ENCODE measurements at regions not wholly inside any gene's neighbourhood (a gene's known extent, or its start where the extent isn't known, plus 50 kb on each side); places are given as distances from the start of the nearest gene placed in this dataset.

- no peaks in the 10 kb centered on the region for H3K27me3 ChIP-seq
- H3K4me2 ChIP-seq, result no peak overlapping the region
- H4K20me1 ChIP-seq, result no peaks in the 10 kb centered on the region
- no peak for TF ChIP-seq Cebpa-rat (IDR thresholded peaks at IDR 0.05)
- H3K4me3 ChIP-seq, result no peak overlapping the region
- H3K36me3 ChIP-seq, result no peaks in the 10 kb centered on the region
- H3K27ac ChIP-seq, result no peak overlapping the region
- no peak overlapping the region for H3K9ac ChIP-seq
- H3K9me3 ChIP-seq, result no peaks in the 10 kb centered on the region
- H3K4me1 ChIP-seq, result no peaks in the 10 kb centered on the region
Observed at GRCh38 chr16:51881731-51882130, 665.2 kb downstream of the TOX3 start.

GRCh38 chr16:51880776-51881175, 666.2 kb downstream of the TOX3 start:
- Histone ChIP-seq H3K27me3 (no peaks in the 10 kb centered on the region), H3K9ac (no peak overlapping the region), H3K27ac (no peak overlapping the region), H3K4me1 (no peaks in the 10 kb centered on the region), H3K4me3 (no peak overlapping the region), H3K36me3 (no peaks in the 10 kb centered on the region), H3K9me3 (no peaks in the 10 kb centered on the region), H3K4me2 (no peak overlapping the region), H4K20me1 (no peaks in the 10 kb centered on the region)
- no peak for TF ChIP-seq Cebpa-rat (IDR thresholded peaks at IDR 0.05)

GRCh38 chr16:51877686-51878085, 669.3 kb downstream of the TOX3 start:
- no peaks in the 10 kb centered on the region for H3K4me1 ChIP-seq

GRCh38 chr16:51876934-51877333, 670.0 kb downstream of the TOX3 start:
- no peak overlapping the region for H3K4me3 ChIP-seq
- no peaks in the 10 kb centered on the region for H3K36me3 ChIP-seq
- no peak for TF ChIP-seq Cebpa-rat (IDR thresholded peaks at IDR 0.05)
- no peaks in the 10 kb centered on the region for H3K27me3 ChIP-seq
- H3K4me2 ChIP-seq, result no peak overlapping the region
- no peaks in the 10 kb centered on the region for H3K4me1 ChIP-seq
- H3K27ac ChIP-seq, result no peak overlapping the region
- no peaks in the 10 kb centered on the region for H3K9me3 ChIP-seq
- no peak overlapping the region for H3K9ac ChIP-seq
- H4K20me1 ChIP-seq, result no peaks in the 10 kb centered on the region

More at GRCh38 chr16:51877686-51878085, 669.3 kb downstream of the TOX3 start:
- Histone ChIP-seq H3K9ac (no peak overlapping the region), H4K20me1 (no peaks in the 10 kb centered on the region), H3K27ac (no peak overlapping the region), H3K4me2 (no peak overlapping the region), H3K9me3 (no peaks in the 10 kb centered on the region), H3K27me3 (no peaks in the 10 kb centered on the region), H3K36me3 (no peaks in the 10 kb centered on the region), H3K4me3 (no peak overlapping the region)
- TF ChIP-seq Cebpa-rat (IDR thresholded peaks at IDR 0.05), result no peak

GRCh38 chr16:51876601-51876875, 670.4 kb downstream of the TOX3 start:
- no peak overlapping the region for H3K27ac ChIP-seq
- H3K27me3 ChIP-seq, result no peaks in the 10 kb centered on the region
- H4K20me1 ChIP-seq, result no peaks in the 10 kb centered on the region
- H3K9me3 ChIP-seq, result no peaks in the 10 kb centered on the region
- no peak overlapping the region for H3K9ac ChIP-seq
- no peak overlapping the region for H3K4me2 ChIP-seq
- no peaks in the 10 kb centered on the region for H3K36me3 ChIP-seq
- no peaks in the 10 kb centered on the region for H3K4me1 ChIP-seq
- no peak overlapping the region for H3K4me3 ChIP-seq
- TF ChIP-seq Cebpa-rat (IDR thresholded peaks at IDR 0.05), result no peak

- Histone ChIP-seq H3K9ac (no peak overlapping the region), H3K4me2 (no peak overlapping the region), H3K4me1 (no peaks in the 10 kb centered on the region), H3K9me3 (no peaks in the 10 kb centered on the region), H3K27ac (no peak overlapping the region), H4K20me1 (no peaks in the 10 kb centered on the region), H3K4me3 (no peak overlapping the region), H3K36me3 (no peaks in the 10 kb centered on the region), H3K27me3 (no peaks in the 10 kb centered on the region)
- TF ChIP-seq Cebpa-rat (IDR thresholded peaks at IDR 0.05), result no peak
Observed at GRCh38 chr16:51875834-51876600, 670.9 kb downstream of the TOX3 start.

- Histone ChIP-seq H3K4me1 (no peaks in the 10 kb centered on the region), H3K36me3 (no peaks in the 10 kb centered on the region), H4K20me1 (no peaks in the 10 kb centered on the region), H3K27ac (no peak overlapping the region), H3K9ac (no peak overlapping the region), H3K27me3 (no peaks in the 10 kb centered on the region), H3K9me3 (no peaks in the 10 kb centered on the region), H3K4me3 (no peak overlapping the region), H3K4me2 (no peak overlapping the region)
- no peak for TF ChIP-seq Cebpa-rat (IDR thresholded peaks at IDR 0.05)
Observed at GRCh38 chr16:51872524-51872923, 674.4 kb downstream of the TOX3 start.

GRCh38 chr16:51870296-51870854, 676.6 kb downstream of the TOX3 start:
- no peaks in the 10 kb centered on the region for H3K4me1 ChIP-seq
- H3K27ac ChIP-seq, result no peak overlapping the region
- H3K27me3 ChIP-seq, result no peaks in the 10 kb centered on the region
- no peak overlapping the region for H3K4me2 ChIP-seq
- no peaks in the 10 kb centered on the region for H3K9me3 ChIP-seq
- H4K20me1 ChIP-seq, result no peaks in the 10 kb centered on the region
- no peak for TF ChIP-seq Cebpa-rat (IDR thresholded peaks at IDR 0.05)
- no peak overlapping the region for H3K4me3 ChIP-seq
- H3K9ac ChIP-seq, result no peak overlapping the region
- no peaks in the 10 kb centered on the region for H3K36me3 ChIP-seq

- TF ChIP-seq Cebpa-rat (IDR thresholded peaks at IDR 0.05), result no peak
Observed at GRCh38 chr16:51869176-51869575, 677.8 kb downstream of the TOX3 start.

GRCh38 chr16:51868631-51869030, 678.3 kb downstream of the TOX3 start:
- TF ChIP-seq Cebpa-rat (IDR thresholded peaks at IDR 0.05), result no peak
- no peaks in the 10 kb centered on the region for H3K27me3 ChIP-seq
- H3K4me2 ChIP-seq, result no peak overlapping the region
- no peaks in the 10 kb centered on the region for H3K4me1 ChIP-seq
- H4K20me1 ChIP-seq, result no peaks in the 10 kb centered on the region
- no peak overlapping the region for H3K27ac ChIP-seq
- H3K4me3 ChIP-seq, result no peak overlapping the region
- H3K9ac ChIP-seq, result no peak overlapping the region
- no peaks in the 10 kb centered on the region for H3K36me3 ChIP-seq
- no peaks in the 10 kb centered on the region for H3K9me3 ChIP-seq

More at GRCh38 chr16:51869176-51869575, 677.8 kb downstream of the TOX3 start:
- Histone ChIP-seq H4K20me1 (no peaks in the 10 kb centered on the region), H3K4me2 (no peak overlapping the region), H3K27me3 (no peaks in the 10 kb centered on the region), H3K9me3 (no peaks in the 10 kb centered on the region), H3K4me1 (no peaks in the 10 kb centered on the region), H3K27ac (no peak overlapping the region), H3K36me3 (no peaks in the 10 kb centered on the region), H3K9ac (no peak overlapping the region), H3K4me3 (no peak overlapping the region)
